GM20431 (cell line): ENCODE measurements at regions not wholly inside any gene's neighbourhood (a gene's known extent, or its start where the extent isn't known, plus 50 kb on each side); places are given as distances from the start of the nearest gene placed in this dataset.

Experiments used
- in situ Hi-C: fragments of 300-500 bp; cut with MseI, MboI; formaldehyde crosslinking; loops from one replicate; pipeline ENCODE4 v1.15.0; 2020; ENCODE audit warnings: low sequenced_read_pairs; ENCODE audit not compliant: unreplicated experiment

- in situ Hi-C loops = no loop called here
These were observed 564.1 kb downstream of the EFNB2 start for GRCh38 chr13:105971312-105971711.

- in situ Hi-C loops = no loop called here
These were observed 565.7 kb downstream of the EFNB2 start for GRCh38 chr13:105969761-105970160.

GRCh38 chr13:105965910-105966309 lies 569.6 kb downstream of the EFNB2 start:
- in situ Hi-C loops = no loop called here

- in situ Hi-C loops = no loop called here
These were observed 573.4 kb downstream of the EFNB2 start for GRCh38 chr13:105962080-105962479.

- in situ Hi-C loops = no loop called here
These were observed 574.0 kb downstream of the EFNB2 start for GRCh38 chr13:105961438-105961837.

GRCh38 chr13:105960326-105960725 lies 575.1 kb downstream of the EFNB2 start:
- in situ Hi-C loops = no loop called here

GRCh38 chr13:105959876-105960275 lies 575.6 kb downstream of the EFNB2 start:
- in situ Hi-C loops = no loop called here

GRCh38 chr13:105957769-105958438 lies 577.6 kb downstream of the EFNB2 start:
- in situ Hi-C loops = no loop called here

GRCh38 chr13:105956921-105957320 lies 578.5 kb downstream of the EFNB2 start:
- in situ Hi-C loops = no loop called here

- in situ Hi-C loops = no loop called here
These were observed 582.5 kb downstream of the EFNB2 start for GRCh38 chr13:105952973-105953290.

- in situ Hi-C loops = no loop called here
These were observed 583.1 kb downstream of the EFNB2 start for GRCh38 chr13:105952233-105952972.

GRCh38 chr13:105948143-105948542 lies 587.3 kb downstream of the EFNB2 start:
- in situ Hi-C loops = no loop called here

- in situ Hi-C loops = no loop called here
These were observed 594.6 kb downstream of the EFNB2 start for GRCh38 chr13:105940882-105941281.

GRCh38 chr13:105937451-105937850 lies 598.0 kb downstream of the EFNB2 start:
- in situ Hi-C loops = no loop called here

- in situ Hi-C loops = no loop called here
These were observed 598.6 kb downstream of the EFNB2 start for GRCh38 chr13:105936816-105937215.

- in situ Hi-C loops = no loop called here
These were observed 606.0 kb downstream of the EFNB2 start for GRCh38 chr13:105929505-105929904.

- in situ Hi-C loops = no loop called here
These were observed 606.6 kb downstream of the EFNB2 start for GRCh38 chr13:105928901-105929300.

GRCh38 chr13:105928048-105928447 lies 607.4 kb downstream of the EFNB2 start:
- in situ Hi-C loops = no loop called here

- in situ Hi-C loops = no loop called here
These were observed 610.0 kb downstream of the EFNB2 start for GRCh38 chr13:105925496-105925895.

GRCh38 chr13:105921711-105922110 lies 613.8 kb downstream of the EFNB2 start:
- in situ Hi-C loops = no loop called here

GRCh38 chr13:105920370-105920769 lies 615.1 kb downstream of the EFNB2 start:
- in situ Hi-C loops = no loop called here
